DOHH2 (cell line): ENCODE measurements at regions not wholly inside any gene's neighbourhood (a gene's known extent, or its start where the extent isn't known, plus 50 kb on each side); places are given as distances from the start of the nearest gene placed in this dataset.

Source experiments
- CTCF ChIP-seq: fragments of 200-600 bp; sonication (generic); IDR thresholded peaks from one replicate; pipeline ENCODE4 v1.5.1; 2014; ENCODE audit warnings: antibody characterized with exemption, mild to moderate bottlenecking, low read depth, low read length; ENCODE audit not compliant: poor library complexity, severe bottlenecking
- EZH2phosphoT487 ChIP-seq: fragments of 200-600 bp; sonication (generic); IDR thresholded peaks from 2 replicates; pipeline ENCODE4 v1.6.1; 2017; ENCODE audit warnings: borderline replicate concordance, mild to moderate bottlenecking, antibody characterized with exemption, low read length, moderate library complexity, mixed read lengths

GRCh38 chr3:169022457-169022856 is 641.1 kb downstream of the MECOM start:
- no peak for TF ChIP-seq CTCF
- no peak for TF ChIP-seq EZH2phosphoT487
